ENCODE measurements at regions not wholly inside any gene's neighbourhood (a gene's known extent, or its start where the extent isn't known, plus 50 kb on each side); places are given as distances from the start of the nearest gene placed in this dataset.

DNA sequence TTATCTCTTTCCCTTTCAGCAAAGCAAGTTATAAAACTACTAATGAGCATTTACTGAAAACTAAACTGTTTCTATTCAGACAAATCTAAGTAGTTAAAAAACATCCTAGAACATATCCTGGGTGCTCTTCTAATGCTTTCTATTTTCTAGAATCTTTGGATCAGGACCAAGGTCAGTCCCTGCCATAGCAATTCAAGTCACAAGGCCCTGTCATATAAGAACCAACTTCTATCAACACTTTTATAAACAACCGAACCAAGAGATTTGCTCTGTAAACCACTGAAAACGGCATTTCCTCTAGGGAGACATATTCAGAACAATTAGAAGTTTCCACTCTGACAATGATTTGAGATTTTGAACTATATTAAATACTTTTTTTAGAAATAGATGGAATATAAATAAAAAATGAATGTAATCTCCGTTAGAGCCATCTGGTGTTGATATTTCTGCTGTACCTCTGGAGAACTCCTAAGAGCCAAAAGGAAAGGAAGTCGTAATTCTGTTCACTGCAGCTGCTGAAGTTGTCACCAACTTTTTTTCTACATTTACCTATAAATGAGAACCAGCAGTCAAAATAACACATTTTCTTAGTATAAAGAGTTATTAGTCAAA is 51.4 kb upstream of the LGSN start:
- Histone ChIP-seq H2AFZ (replicated peaks) (no peak overlapping the region), H3K4me3 (no peak overlapping the region), H3K4me2 (no peak overlapping the region), H3F3A (ENCODE audit: low read depth) (no peaks in the 10 kb centered on the region), H3K36me3 (no peaks in the 10 kb centered on the region), H3K9ac (no peak overlapping the region), H3K79me2 (ENCODE audit: low read depth) (no peaks in the 10 kb centered on the region), H3K27ac (no peak overlapping the region), H4K20me1 (ENCODE audit: low read depth) (no peaks in the 10 kb centered on the region), H3K27me3 (no peaks in the 10 kb centered on the region), H3K4me1 (no peaks in the 10 kb centered on the region), H3K9me3 (ENCODE audit: low read depth) (no peaks in the 10 kb centered on the region)
- Mint-ChIP-seq H3K27me3 (ENCODE audit: insufficient read depth, low read depth) (peaks cover 3% of the 10 kb centered on the region), H3K9me3 (peaks cover 4% of the 10 kb centered on the region), H3K4me1 (no peaks in the 10 kb centered on the region), H3K4me3 (no peak overlapping the region), H3K36me3 (no peaks in the 10 kb centered on the region), H3K27ac (no peak overlapping the region)
- TF ChIP-seq EZH2phosphoT487 (IDR thresholded peaks at IDR 0.05) (no peak), EZH2 (IDR thresholded peaks at IDR 0.05) (no peak)
- TF ChIP-seq, protein P1, sequence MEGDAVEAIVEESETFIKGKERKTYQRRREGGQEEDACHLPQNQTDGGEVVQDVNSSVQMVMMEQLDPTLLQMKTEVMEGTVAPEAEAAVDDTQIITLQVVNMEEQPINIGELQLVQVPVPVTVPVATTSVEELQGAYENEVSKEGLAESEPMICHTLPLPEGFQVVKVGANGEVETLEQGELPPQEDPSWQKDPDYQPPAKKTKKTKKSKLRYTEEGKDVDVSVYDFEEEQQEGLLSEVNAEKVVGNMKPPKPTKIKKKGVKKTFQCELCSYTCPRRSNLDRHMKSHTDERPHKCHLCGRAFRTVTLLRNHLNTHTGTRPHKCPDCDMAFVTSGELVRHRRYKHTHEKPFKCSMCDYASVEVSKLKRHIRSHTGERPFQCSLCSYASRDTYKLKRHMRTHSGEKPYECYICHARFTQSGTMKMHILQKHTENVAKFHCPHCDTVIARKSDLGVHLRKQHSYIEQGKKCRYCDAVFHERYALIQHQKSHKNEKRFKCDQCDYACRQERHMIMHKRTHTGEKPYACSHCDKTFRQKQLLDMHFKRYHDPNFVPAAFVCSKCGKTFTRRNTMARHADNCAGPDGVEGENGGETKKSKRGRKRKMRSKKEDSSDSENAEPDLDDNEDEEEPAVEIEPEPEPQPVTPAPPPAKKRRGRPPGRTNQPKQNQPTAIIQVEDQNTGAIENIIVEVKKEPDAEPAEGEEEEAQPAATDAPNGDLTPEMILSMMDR (IDR thresholded peaks at IDR 0.05): no peak
- no peak for DNase-seq (ENCODE audit: low spot score)

DNA sequence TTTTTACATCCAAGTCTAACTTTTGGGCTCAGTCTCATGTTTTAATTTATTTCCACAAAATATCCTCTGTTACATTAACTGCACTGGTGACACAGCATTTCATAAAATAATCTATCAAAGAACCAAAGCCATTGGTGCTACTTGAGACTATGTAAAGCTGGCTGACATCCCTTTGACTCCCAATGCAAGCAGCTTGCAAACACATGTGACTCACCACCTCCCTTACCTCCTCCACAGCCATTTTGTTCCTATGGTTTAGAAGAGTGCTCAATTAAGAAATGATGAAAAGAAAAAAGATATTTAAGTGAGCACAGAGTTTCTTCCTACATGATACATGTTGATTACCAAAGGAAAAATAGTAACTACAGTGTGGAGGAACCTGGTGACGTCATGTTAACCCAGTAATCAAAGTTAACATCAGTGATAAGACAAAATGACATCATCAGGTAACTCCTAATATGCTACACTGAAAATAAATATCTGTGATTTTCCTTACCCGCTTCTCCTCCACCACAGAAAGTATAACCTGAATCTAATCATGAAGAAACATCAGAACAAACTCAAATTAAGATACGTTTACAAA is 53.3 kb upstream of the LGSN start:
- no peaks in the 10 kb centered on the region for H3F3A ChIP-seq (ENCODE audit: low read depth)
- no peak overlapping the region for H3K4me3 ChIP-seq
- Mint-ChIP-seq H3K9me3 (no peaks in the 10 kb centered on the region), H3K27me3 (ENCODE audit: insufficient read depth, low read depth) (peaks cover 3% of the 10 kb centered on the region), H3K27ac (no peak overlapping the region), H3K4me1 (no peaks in the 10 kb centered on the region), H3K4me3 (no peak overlapping the region), H3K36me3 (no peaks in the 10 kb centered on the region)
- no peak for TF ChIP-seq EZH2phosphoT487 (IDR thresholded peaks at IDR 0.05)
- no peak for TF ChIP-seq EZH2 (IDR thresholded peaks at IDR 0.05)
- TF ChIP-seq, protein P1 (IDR thresholded peaks at IDR 0.05): no peak
- no peaks in the 10 kb centered on the region for H3K4me1 ChIP-seq
- no peaks in the 10 kb centered on the region for H3K79me2 ChIP-seq (ENCODE audit: low read depth)
- H3K9ac ChIP-seq: no peak overlapping the region
- H3K27ac ChIP-seq: no peak overlapping the region
- H3K9me3 ChIP-seq (ENCODE audit: low read depth): no peaks in the 10 kb centered on the region
- no peaks in the 10 kb centered on the region for H3K27me3 ChIP-seq
- no peak for DNase-seq (ENCODE audit: low spot score)
- no peak overlapping the region for H3K4me2 ChIP-seq
- H3K36me3 ChIP-seq: no peaks in the 10 kb centered on the region
- peak overlapping the region; percentile 74 for H2AFZ ChIP-seq (replicated peaks)
- no peaks in the 10 kb centered on the region for H4K20me1 ChIP-seq (ENCODE audit: low read depth)

DNA sequence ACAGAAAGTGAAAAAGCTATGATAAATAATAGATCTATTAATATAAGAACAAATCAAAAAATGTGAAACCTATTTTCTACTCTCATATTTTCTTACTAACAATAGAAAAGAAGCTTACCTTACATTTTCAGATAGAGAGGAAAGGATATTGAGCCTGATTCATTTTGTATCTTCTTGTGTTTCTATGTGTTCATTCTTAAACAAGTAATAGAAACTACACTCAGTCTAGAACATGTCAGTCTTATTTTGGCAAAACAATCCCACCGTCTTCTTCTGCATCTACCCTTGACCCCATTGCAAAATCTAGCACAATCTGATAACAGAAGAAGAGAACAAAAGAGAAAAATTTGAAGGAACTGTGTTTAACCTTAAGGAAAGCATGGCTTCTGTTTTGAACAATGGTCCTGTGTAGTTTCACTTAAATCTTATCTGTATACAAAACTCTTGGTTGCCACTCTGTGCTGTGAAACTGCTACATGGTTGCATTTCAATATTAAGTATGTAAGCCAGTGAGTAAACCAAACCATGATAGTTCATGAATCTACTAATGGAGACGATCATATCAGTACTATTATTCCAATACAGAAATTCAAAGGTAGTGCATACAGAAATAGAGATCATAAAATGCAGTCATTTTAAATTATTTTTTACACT is 69.5 kb upstream of the LGSN start:
- Mint-ChIP-seq H3K27ac (no peak overlapping the region), H3K4me1 (no peaks in the 10 kb centered on the region), H3K27me3 (ENCODE audit: insufficient read depth, low read depth) (peaks cover 4% of the 10 kb centered on the region), H3K9me3 (no peaks in the 10 kb centered on the region), H3K36me3 (no peaks in the 10 kb centered on the region), H3K4me3 (no peak overlapping the region)
- H4K20me1 ChIP-seq (ENCODE audit: low read depth): no peaks in the 10 kb centered on the region
- no peak overlapping the region for H3K9ac ChIP-seq
- no peak for DNase-seq (ENCODE audit: low spot score)
- H3K27ac ChIP-seq: no peak overlapping the region
- no peaks in the 10 kb centered on the region for H3K79me2 ChIP-seq (ENCODE audit: low read depth)
- no peaks in the 10 kb centered on the region for H3F3A ChIP-seq (ENCODE audit: low read depth)
- H3K9me3 ChIP-seq (ENCODE audit: low read depth): no peaks in the 10 kb centered on the region
- no peak overlapping the region for H2AFZ ChIP-seq (replicated peaks)
- no peak overlapping the region for H3K4me3 ChIP-seq
- H3K4me2 ChIP-seq: no peak overlapping the region
- H3K27me3 ChIP-seq: no peaks in the 10 kb centered on the region
- no peaks in the 10 kb centered on the region for H3K4me1 ChIP-seq
- no peaks in the 10 kb centered on the region for H3K36me3 ChIP-seq
- no peak for TF ChIP-seq EZH2phosphoT487 (IDR thresholded peaks at IDR 0.05)
- TF ChIP-seq, protein P1 (IDR thresholded peaks at IDR 0.05): no peak
- TF ChIP-seq EZH2 (IDR thresholded peaks at IDR 0.05): no peak

All from neural progenitor cell (in vitro differentiated cells).